Hepatocyte (in vitro differentiated cells): ENCODE measurements at regions not wholly inside any gene's neighbourhood (a gene's known extent, or its start where the extent isn't known, plus 50 kb on each side); places are given as distances from the start of the nearest gene placed in this dataset.
"Not testable (repeated sequence)": the region's sequence is repeated elsewhere in the genome, so short reads cannot be mapped to it uniquely, and the experiment has no call there.

Experiments
- DNase-seq: peaks from one replicate; pipeline ENCODE4 v3.0.0-alpha.2; 2016; ENCODE audit warnings: low spot score
- H2AFZ ChIP-seq: fragments of 200-600 bp; sonication (generic); 2 replicates; pipeline ENCODE4 v1.6.0; 2016; ENCODE audit warnings: antibody characterized with exemption, mild to moderate bottlenecking
- H3K27ac ChIP-seq: fragments of 200-600 bp; sonication (generic); 2 replicates; pipeline ENCODE4 v1.5.1; 2016; ENCODE audit warnings: mild to moderate bottlenecking
- H3K27me3 ChIP-seq: fragments of 200-600 bp; sonication (generic); 2 replicates; pipeline ENCODE4 v1.6.1; 2016
- H3K36me3 ChIP-seq: fragments of 200-600 bp; sonication (generic); replicated peaks from 2 replicates; pipeline ENCODE4 v1.5.1; 2016; ENCODE audit warnings: low read depth; ENCODE audit not compliant: insufficient read depth
- H3K4me1 ChIP-seq: fragments of 200-600 bp; sonication (generic); 2 replicates; pipeline ENCODE4 v1.5.1; 2016; ENCODE audit warnings: mild to moderate bottlenecking, moderate library complexity; ENCODE audit not compliant: insufficient read depth
- H3K4me2 ChIP-seq: fragments of 200-600 bp; sonication (generic); 2 replicates; pipeline ENCODE4 v1.6.0; 2016
- H3K4me3 ChIP-seq: fragments of 200-600 bp; sonication (generic); 2 replicates; pipeline ENCODE4 v1.5.1; 2016; ENCODE audit warnings: mild to moderate bottlenecking
- H3K79me2 ChIP-seq: fragments of 200-600 bp; sonication (generic); 2 replicates; pipeline ENCODE4 v1.6.0; 2017; ENCODE audit warnings: mild to moderate bottlenecking
- H3K9me2 ChIP-seq: fragments of 200-600 bp; sonication (generic); replicated peaks from 2 replicates; pipeline ENCODE4 v1.6.0; 2017; ENCODE audit warnings: mild to moderate bottlenecking; ENCODE audit not compliant: insufficient read depth
- H3K9me3 ChIP-seq: fragments of 200-600 bp; sonication (generic); 2 replicates; pipeline ENCODE4 v1.5.1; 2016; ENCODE audit warnings: low read depth, mild to moderate bottlenecking
- H4K20me1 ChIP-seq: fragments of 200-600 bp; sonication (generic); 2 replicates; pipeline ENCODE4 v1.6.0; 2016; ENCODE audit warnings: mild to moderate bottlenecking; ENCODE audit not compliant: insufficient read depth, poor library complexity, severe bottlenecking
- EZH2 ChIP-seq: fragments of 200-600 bp; sonication (generic); IDR thresholded peaks from 2 replicates; pipeline ENCODE4 v1.6.1; 2016; ENCODE audit warnings: antibody characterized with exemption, mild to moderate bottlenecking, borderline replicate concordance
- EZH2phosphoT487 ChIP-seq: fragments of 200-600 bp; sonication (generic); IDR thresholded peaks from one replicate; pipeline ENCODE4 v1.6.1; 2018; ENCODE audit warnings: antibody characterized with exemption, mild to moderate bottlenecking, low read depth, moderate library complexity; ENCODE audit not compliant: unreplicated experiment, severe bottlenecking
- WGBS: methylation state at CpG from one replicate; pipeline ENCODE4 v1.1.6; 2016; ENCODE audit warnings: low lambda C conversion rate; ENCODE audit errors: missing lambda C conversion rate; 5-methylcytosine and 5-hydroxymethylcytosine counted together
- TF ChIP-seq, protein P1 (sequence below): fragments of 200-600 bp; sonication (generic); IDR thresholded peaks from 2 replicates; pipeline ENCODE4 v1.5.1; 2016; ENCODE audit warnings: antibody characterized with exemption, mild to moderate bottlenecking; ENCODE audit not compliant: poor library complexity

GRCh38 chr14:49092345-49092744 lies 493.8 kb downstream of the RPS29 start:
- TF ChIP-seq, protein P1, sequence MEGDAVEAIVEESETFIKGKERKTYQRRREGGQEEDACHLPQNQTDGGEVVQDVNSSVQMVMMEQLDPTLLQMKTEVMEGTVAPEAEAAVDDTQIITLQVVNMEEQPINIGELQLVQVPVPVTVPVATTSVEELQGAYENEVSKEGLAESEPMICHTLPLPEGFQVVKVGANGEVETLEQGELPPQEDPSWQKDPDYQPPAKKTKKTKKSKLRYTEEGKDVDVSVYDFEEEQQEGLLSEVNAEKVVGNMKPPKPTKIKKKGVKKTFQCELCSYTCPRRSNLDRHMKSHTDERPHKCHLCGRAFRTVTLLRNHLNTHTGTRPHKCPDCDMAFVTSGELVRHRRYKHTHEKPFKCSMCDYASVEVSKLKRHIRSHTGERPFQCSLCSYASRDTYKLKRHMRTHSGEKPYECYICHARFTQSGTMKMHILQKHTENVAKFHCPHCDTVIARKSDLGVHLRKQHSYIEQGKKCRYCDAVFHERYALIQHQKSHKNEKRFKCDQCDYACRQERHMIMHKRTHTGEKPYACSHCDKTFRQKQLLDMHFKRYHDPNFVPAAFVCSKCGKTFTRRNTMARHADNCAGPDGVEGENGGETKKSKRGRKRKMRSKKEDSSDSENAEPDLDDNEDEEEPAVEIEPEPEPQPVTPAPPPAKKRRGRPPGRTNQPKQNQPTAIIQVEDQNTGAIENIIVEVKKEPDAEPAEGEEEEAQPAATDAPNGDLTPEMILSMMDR, result no peak
- no peak overlapping the region for H3K4me2 ChIP-seq
- H3K27me3 ChIP-seq, result no peaks in the 10 kb centered on the region
- no peaks in the 10 kb centered on the region for H3K4me1 ChIP-seq
- WGBS, result 79% methylated on average over 1 of the region's 1 CpG
- no peak overlapping the region for H3K27ac ChIP-seq
- no peaks in the 10 kb centered on the region for H3K9me3 ChIP-seq
- DNase-seq, result no peak
- H2AFZ ChIP-seq, result no peak overlapping the region
- H3K36me3 ChIP-seq, result no peaks in the 10 kb centered on the region
- H4K20me1 ChIP-seq, result no peaks in the 10 kb centered on the region
- H3K79me2 ChIP-seq, result no peaks in the 10 kb centered on the region
- H3K4me3 ChIP-seq, result no peak overlapping the region
- H3K9me2 ChIP-seq, result no peaks in the 10 kb centered on the region

DNA sequence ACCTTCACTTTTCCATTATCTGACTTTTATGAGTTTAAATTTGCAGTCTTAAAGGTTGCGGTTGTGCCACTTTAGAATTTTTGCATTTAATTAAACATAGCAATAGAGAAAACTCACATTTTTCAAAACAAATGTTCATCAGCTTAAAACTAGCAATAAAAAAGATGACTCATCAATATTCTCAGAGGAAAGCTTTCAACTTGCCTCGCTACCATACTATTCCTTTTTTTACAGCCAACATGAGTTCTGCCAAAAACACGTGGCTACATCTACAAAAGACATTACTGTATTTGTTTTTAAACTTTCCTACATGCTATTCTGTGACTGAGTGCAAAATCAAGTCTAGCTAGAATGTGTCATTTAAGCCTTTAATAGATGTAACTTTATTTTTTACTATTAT lies 497.1 kb downstream of the RPS29 start:
- 60% methylated on average over 3 of the region's 3 CpGs for WGBS
- H3K9me2 ChIP-seq, result no peaks in the 10 kb centered on the region

GRCh38 chr14:49073292-49073691 lies 512.9 kb downstream of the RPS29 start:
- H3K27me3 ChIP-seq, H3K9me3 ChIP-seq, H3K4me3 ChIP-seq, H3K27ac ChIP-seq, H4K20me1 ChIP-seq, H2AFZ ChIP-seq, H3K9me2 ChIP-seq, DNase-seq, H3K79me2 ChIP-seq, H3K4me2 ChIP-seq, H3K36me3 ChIP-seq, H3K4me1 ChIP-seq: not testable (repeated sequence)

More for the DNA sequence above, 497.1 kb downstream of the RPS29 start:
- Histone ChIP-seq H3K36me3 (no peaks in the 10 kb centered on the region), H3K4me2 (no peak overlapping the region), H4K20me1 (no peaks in the 10 kb centered on the region), H3K4me3 (no peak overlapping the region), H3K79me2 (no peaks in the 10 kb centered on the region), H2AFZ (no peak overlapping the region), H3K27ac (no peak overlapping the region), H3K4me1 (no peaks in the 10 kb centered on the region), H3K9me3 (no peaks in the 10 kb centered on the region), H3K27me3 (no peaks in the 10 kb centered on the region)
- no peak for TF ChIP-seq EZH2phosphoT487
- no peak for TF ChIP-seq EZH2
- TF ChIP-seq, protein P1, result no peak
- DNase-seq, result no peak

DNA sequence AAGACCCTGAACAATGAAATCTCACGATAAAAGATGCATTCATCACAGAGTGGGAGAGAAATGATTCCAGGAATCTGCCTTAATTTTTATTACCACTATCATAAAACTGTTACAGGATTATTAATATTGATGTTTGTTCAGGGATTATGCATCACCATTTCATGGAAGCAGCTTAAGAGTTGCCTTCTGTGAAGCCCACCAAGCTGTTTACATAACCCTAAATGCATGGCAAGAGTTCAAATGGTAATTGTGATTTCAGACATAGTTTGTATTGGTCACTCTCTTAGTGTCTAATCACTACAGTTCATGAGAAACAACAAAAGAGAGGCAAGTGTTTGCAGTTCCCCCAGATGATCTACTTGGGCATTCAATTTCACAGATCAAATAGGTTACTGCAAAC lies 527.7 kb downstream of the RPS29 start:
- H2AFZ ChIP-seq, result no peak overlapping the region
- no peaks in the 10 kb centered on the region for H3K9me2 ChIP-seq
- TF ChIP-seq EZH2 (no peak), EZH2phosphoT487 (no peak)
- TF ChIP-seq, protein P1, result no peak
- no peak overlapping the region for H3K4me3 ChIP-seq
- no peaks in the 10 kb centered on the region for H3K9me3 ChIP-seq
- DNase-seq, result no peak
- no peak overlapping the region for H3K27ac ChIP-seq
- no peak overlapping the region for H3K4me2 ChIP-seq
- no peaks in the 10 kb centered on the region for H3K36me3 ChIP-seq
- H3K79me2 ChIP-seq, result no peaks in the 10 kb centered on the region
- H3K27me3 ChIP-seq, result no peaks in the 10 kb centered on the region
- no peaks in the 10 kb centered on the region for H4K20me1 ChIP-seq
- WGBS, result 47% methylated on average over 1 of the region's 1 CpG
- H3K4me1 ChIP-seq, result peaks cover 5% of the 10 kb centered on the region
